Mesenteric fat pad (tissue), 1 donor: ENCODE measurements at regions not wholly inside any gene's neighbourhood (a gene's known extent, or its start where the extent isn't known, plus 50 kb on each side); places are given as distances from the start of the nearest gene placed in this dataset.
A peak's percentile ranks its signal among the peaks of the same experiment; 100 is the strongest.
"Not testable (repeated sequence)": the region's sequence is repeated elsewhere in the genome, so short reads cannot be mapped to it uniquely, and the experiment has no call there.

Experiments
- DNase-seq: peaks from one replicate; pipeline ENCODE4 v3.0.0-alpha.2; 2020; ENCODE audit warnings: low spot score
- donor health status: DM: yes; HTN: yes; CAD: no.

GRCh38 chr10:38209332-38209731, 115.2 kb downstream of the ZNF37A start:
- no peak for DNase-seq

- not testable (repeated sequence) for DNase-seq
Observed at GRCh38 chr10:38209748-38210147, 115.6 kb downstream of the ZNF37A start.

DNA sequence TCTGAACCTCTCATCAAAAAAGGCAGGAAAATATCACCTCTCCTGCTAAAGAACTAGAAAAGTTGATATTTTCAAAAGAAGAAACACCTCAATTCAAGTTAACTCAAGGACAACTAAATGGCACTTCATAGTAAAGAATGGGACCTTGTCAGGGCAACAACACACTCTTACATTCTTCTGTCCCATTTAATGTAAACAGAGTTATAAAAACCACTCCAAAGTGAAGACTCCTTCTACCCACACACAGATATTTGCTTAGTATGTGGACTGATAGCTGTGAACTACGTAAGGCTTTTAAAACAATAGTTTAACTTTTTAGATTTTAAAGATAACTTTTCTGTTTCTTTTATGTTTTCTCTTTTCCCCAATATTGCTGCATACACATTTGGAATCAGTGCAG, 118.3 kb downstream of the ZNF37A start:
- DNase-seq = no peak

DNA sequence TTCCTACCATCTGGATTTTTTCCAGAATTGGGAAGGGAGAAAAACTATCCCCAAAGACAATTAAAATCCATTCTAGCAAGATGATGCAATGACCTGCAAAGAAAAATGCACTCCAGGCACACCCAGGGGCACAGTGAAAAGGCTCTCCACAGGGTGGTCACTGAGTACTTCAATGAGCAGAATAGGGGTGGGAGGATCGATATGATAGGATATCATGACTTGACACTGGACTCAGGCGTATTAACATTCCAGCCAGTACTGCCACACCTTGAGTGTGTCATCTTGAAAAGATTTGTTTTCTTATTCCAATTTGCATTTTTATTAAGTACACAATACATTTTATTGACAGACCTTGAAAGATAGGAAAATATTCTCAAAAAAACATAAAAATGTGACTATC, 132.2 kb downstream of the ZNF37A start:
- DNase-seq = no peak

GRCh38 chr10:38228394-38228793, 134.3 kb downstream of the ZNF37A start:
- DNase-seq = no peak

- not testable (repeated sequence) for DNase-seq
Observed at GRCh38 chr10:38238479-38238878, 144.3 kb downstream of the ZNF37A start.

DNA sequence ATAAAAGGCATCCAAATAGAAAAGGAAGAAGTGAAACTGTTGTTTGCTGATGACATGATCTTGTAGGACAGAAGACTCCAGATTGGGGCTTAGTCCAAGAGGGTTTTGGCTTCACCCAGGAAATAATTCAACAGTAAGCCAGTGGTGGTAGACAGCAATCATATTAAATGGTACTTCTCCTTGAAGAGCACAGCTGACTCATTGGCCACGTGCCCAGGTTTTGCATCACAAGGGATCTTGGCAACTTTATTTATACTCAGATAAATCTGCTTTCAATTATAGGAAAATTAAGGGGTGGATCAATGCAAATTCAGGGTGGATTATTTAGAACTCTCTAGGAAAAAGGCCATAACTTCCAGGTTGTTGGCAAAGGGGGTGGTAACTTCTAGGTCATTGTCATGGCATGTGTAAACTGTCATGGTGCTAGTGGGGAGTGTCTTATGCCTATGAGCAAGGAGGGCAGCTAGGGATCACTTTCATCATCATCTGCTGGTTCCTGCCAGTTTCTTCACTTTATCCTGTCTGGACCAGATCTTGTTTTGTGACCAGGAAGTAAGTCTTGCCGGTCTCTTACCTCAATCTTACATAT, 148.0 kb downstream of the ZNF37A start:
- DNase-seq = not testable (repeated sequence)

GRCh38 chr10:38248113-38248512, 154.0 kb downstream of the ZNF37A start:
- DNase-seq = not testable (repeated sequence)

DNA sequence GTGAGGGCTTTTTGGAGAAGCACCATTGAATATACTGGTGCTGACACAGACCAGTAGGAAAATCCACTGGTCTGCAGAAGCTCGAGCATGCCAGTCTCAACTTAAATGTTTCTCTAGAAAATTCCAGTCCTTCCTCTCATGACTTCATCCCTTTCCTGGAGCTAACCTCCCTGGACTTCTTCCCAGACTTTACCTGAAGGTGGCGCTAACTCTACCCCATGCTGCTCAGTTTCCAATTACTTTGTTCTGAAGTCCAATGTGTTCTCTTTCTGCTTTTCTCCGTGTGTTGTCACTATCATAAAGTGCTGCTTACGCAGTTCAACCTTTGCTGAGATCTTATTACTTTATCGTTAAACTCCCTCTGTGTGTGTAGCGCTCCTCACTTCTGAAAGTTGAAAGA, 158.4 kb downstream of the ZNF37A start:
- DNase-seq = not testable (repeated sequence)

- not testable (repeated sequence) for DNase-seq
Observed at GRCh38 chr10:38267555-38267954, 173.4 kb downstream of the ZNF37A start.

DNA sequence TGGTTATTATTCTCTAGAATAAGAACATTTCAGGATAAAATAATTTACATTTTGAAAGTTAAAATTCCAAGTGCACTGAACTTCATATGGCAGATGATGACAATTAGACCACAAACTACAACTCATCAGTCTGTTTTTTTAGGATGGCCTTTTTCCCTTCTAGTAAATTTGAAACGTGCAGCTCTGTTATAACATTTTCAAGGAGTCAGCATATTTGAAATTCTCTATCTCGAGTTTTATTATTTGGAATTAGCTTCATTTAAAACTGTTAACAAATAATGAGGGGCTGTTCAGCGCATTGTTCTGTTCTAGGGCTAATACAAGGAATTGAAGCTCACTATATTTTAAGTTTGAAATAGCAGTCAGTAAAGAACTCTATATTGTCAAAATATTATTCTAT, 176.9 kb downstream of the ZNF37A start:
- DNase-seq = not testable (repeated sequence)

GRCh38 chr10:38274879-38275278, 180.7 kb downstream of the ZNF37A start:
- DNase-seq = not testable (repeated sequence)

DNA sequence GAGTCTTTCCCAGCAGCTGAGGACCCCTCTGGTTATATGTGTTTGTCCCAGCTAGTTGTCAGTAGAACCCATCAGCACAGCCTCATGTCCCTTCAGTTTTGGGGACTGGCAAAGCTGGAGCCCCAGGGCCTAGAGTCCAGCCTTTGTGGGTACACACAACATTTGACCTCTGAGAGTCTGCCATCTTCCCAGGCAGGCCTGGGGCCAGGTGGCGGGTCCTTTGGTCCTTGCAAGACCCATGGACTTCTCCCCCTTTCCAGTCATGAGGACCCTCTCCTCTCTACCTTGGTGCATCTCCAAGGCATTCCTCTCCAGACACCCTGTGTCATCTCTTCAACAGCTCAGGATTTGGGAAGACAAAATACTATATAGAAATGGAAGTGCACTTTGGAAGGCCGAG, 198.4 kb downstream of the ZNF37A start:
- not testable (repeated sequence) for DNase-seq

DNA sequence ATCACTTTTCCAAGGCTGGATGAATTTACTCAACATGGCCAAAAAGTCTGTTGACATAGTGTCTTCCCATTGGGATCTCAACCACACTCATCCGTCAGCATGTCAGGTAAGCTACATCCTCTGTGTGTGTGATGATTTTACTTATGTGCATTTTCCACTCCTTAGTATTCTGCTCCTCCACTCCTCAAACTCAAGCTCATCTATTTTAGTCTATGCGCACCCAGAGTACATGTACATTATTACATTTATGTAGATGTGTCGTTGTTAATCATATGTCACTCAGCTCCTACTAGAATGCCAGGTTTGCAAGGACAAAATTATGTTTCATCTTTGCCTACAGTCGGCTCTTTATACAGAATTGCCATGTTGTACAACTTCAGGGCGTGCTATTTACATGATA, 216.0 kb downstream of the ZNF37A start:
- DNase-seq = not testable (repeated sequence)

DNA sequence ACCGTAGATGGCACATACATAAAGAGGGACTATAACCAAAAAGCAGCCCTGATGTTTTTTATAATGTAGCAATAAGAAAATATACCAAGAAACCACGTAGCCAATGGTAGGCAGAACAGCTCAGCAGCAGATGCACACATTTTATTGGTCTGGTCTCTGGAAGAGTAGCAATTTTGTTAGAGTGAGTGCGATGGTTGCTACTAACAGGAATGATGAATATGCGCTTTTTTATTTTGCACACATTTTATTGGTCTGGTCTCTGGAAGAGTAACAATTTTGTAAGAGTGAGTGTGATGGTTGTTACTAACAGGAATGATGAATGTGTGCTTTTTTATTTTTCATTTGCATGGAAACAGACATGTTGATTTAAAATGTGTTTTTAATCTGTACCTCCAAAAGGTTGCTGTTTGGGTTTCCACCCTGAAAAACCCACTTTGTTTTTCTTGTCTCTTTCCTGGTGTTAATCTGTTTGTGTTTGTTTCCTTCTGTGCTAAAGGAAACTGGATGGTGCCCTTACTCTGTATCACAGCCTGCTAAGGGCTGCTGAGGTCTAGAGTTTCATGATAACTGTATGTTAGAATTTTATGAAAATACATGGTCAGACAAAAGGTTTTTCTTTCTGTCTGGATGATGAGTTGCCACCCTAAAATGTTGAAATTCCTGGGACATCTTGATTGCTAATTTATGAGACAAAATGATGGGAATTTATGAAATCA, 221.1 kb downstream of the ZNF37A start:
- not testable (repeated sequence) for DNase-seq

GRCh38 chr10:38321393-38321792, 227.3 kb downstream of the ZNF37A start:
- DNase-seq = not testable (repeated sequence)

DNA sequence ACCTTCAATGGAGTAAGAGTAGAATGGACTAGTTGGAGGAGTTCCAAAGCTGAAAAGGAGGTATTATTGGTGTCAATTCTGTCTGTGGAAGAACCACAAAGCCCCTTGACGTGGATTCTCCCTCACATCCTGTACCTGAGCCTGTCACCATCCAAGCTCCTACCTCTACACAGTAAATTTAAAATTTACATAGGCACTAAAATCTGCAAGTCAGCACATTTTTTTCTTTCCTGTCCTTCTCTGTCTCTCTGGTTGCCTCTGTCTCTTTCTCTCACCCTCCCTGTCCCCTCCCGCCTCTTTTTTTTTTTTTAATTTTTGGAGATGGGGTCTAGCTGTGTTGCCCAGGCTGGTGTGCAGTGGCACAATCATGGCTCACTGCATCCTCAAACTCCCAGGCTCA, 236.2 kb downstream of the ZNF37A start:
- DNase-seq = not testable (repeated sequence)

DNA sequence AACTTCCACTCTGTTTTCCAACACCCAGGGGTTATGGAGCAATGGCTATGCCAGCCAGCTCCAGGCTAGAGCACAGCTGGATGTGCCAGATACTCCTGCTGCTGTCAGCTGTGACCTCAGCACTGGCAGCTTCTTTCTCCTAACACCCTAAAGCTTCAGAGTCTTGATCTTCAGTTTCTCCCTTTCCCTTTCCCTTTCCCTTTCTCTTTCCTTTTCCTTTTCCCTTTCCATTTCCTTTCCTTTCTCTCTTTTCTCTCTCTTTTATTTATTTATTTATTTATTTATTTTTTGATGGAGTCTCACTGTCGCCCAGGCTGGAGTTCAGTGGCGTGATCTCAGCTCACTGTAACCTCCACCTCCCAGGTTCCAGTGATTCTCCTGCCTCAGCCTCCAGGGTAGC, 237.0 kb downstream of the ZNF37A start:
- DNase-seq = not testable (repeated sequence)

DNA sequence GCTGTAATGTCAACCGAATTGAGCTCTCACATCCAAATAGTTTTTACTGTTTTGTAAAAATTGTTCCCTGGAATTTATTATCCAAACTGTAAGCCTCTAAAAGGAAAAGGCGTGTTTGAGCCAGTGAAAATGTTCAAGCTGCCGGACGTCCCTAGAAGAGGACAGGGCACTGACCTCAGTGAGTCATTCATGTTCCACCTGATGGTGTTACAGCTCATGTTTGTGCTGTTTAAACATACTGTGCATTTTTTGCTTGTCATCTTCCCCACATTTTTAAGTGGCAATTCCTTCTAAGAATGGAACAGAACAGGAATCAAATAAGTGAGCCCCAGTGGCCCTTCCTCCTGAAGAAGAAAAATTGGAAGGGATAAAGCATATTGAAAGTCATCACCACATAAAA, 239.6 kb downstream of the ZNF37A start:
- not testable (repeated sequence) for DNase-seq

GRCh38 chr10:38350645-38351044, 256.5 kb downstream of the ZNF37A start:
- DNase-seq = not testable (repeated sequence)

GRCh38 chr10:38354410-38354809, 260.3 kb downstream of the ZNF37A start:
- not testable (repeated sequence) for DNase-seq

GRCh38 chr10:38355911-38356526, 261.9 kb downstream of the ZNF37A start:
- DNase-seq = peak; percentile 91
